Loucy (cell line): ENCODE measurements at regions not wholly inside any gene's neighbourhood (a gene's known extent, or its start where the extent isn't known, plus 50 kb on each side); places are given as distances from the start of the nearest gene placed in this dataset.

Source experiments
- CTCF ChIP-seq: fragments of 200-600 bp; sonication (generic); conservative IDR thresholded peaks from 2 replicates; pipeline ENCODE4 v1.5.1; 2014; ENCODE audit warnings: mild to moderate bottlenecking, antibody characterized with exemption, low read length
- EZH2phosphoT487 ChIP-seq: fragments of 200-600 bp; IDR thresholded peaks from 2 replicates; pipeline ENCODE4 v1.6.1; 2018; ENCODE audit warnings: antibody characterized with exemption, mild to moderate bottlenecking, moderate library complexity, borderline replicate concordance

DNA sequence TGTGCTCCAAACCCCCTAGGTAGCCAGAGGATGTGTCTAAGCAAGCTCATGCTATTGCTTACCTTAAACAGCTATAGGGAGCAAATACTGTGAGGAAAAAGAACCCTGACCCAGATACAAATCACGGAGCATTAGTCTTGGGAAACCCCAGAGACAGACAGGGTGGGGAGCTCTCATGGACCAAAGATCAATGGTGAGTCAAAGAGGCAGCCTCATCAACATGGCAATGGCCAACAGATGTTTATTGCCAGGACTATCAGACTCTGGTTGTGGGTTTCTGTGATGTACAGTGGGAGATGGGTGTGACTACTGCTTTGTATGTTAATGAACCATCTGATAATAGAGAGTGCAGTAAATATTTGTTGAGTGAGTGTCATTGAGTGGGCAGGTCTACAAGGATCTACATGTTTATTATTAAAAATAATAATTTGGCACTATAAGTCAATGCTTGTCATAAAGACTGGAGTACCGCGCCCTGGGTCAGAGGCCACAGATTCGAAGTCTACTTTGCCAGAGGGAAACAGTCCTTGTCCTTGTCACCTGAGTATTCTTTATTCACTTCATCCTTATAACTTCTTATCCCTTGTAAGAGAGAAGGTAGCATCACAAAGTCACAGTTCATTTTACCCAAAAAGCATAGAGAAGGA is 56.5 kb upstream of the RAI14 start:
- TF ChIP-seq CTCF (no peak), EZH2phosphoT487 (no peak)
